H9 (cell line): ENCODE measurements at regions not wholly inside any gene's neighbourhood (a gene's known extent, or its start where the extent isn't known, plus 50 kb on each side); places are given as distances from the start of the nearest gene placed in this dataset.

ENCODE experiments used
- DNase-seq: peaks from one replicate; pipeline ENCODE4 v3.0.0-alpha.2; 2017
- H2AFZ ChIP-seq: one replicate; pipeline ENCODE4 v1.6.1; 2013; ENCODE audit warnings: mild to moderate bottlenecking, low read length, control low read depth, moderate library complexity
- H2AK5ac ChIP-seq: 2 replicates; pipeline ENCODE4 v1.6.1; 2013; ENCODE audit warnings: low read length, control low read depth, mixed read lengths; ENCODE audit not compliant: insufficient read length
- H2BK120ac ChIP-seq: one replicate; pipeline ENCODE4 v1.6.1; 2013; ENCODE audit warnings: low read depth, mild to moderate bottlenecking, low read length, control low read depth, inconsistent platforms; ENCODE audit not compliant: poor library complexity, severe bottlenecking
- H2BK12ac ChIP-seq: 2 replicates; pipeline ENCODE4 v1.6.1; 2013; ENCODE audit warnings: low read length, control low read depth, mixed read lengths, low read depth; ENCODE audit not compliant: insufficient read length
- H2BK15ac ChIP-seq: 2 replicates; pipeline ENCODE4 v1.6.1; 2013; ENCODE audit warnings: low read depth, low read length, control low read depth
- H2BK20ac ChIP-seq: one replicate; pipeline ENCODE4 v1.6.1; 2013; ENCODE audit warnings: low read depth, mild to moderate bottlenecking, low read length, control low read depth, inconsistent platforms; ENCODE audit not compliant: poor library complexity, severe bottlenecking
- H2BK5ac ChIP-seq: 2 replicates; pipeline ENCODE4 v1.6.1; 2013; ENCODE audit warnings: low read length, control low read depth, mixed read lengths; ENCODE audit not compliant: insufficient read length
- H3K14ac ChIP-seq: 2 replicates; pipeline ENCODE4 v1.6.1; 2013; ENCODE audit warnings: low read length, control low read depth; ENCODE audit not compliant: insufficient read depth
- H3K18ac ChIP-seq: 2 replicates; pipeline ENCODE4 v1.6.1; 2013; ENCODE audit warnings: low read depth, mild to moderate bottlenecking, mixed read lengths, low read length, control low read depth; ENCODE audit not compliant: insufficient read length
- H3K23ac ChIP-seq: 2 replicates; pipeline ENCODE4 v1.6.1; 2013; ENCODE audit warnings: low read length, control low read depth, mixed read lengths, low read depth; ENCODE audit not compliant: insufficient read length
- H3K23me2 ChIP-seq: 2 replicates; pipeline ENCODE4 v1.6.1; 2013; ENCODE audit warnings: low read depth, mild to moderate bottlenecking, mixed read lengths, low read length, control low read depth; ENCODE audit not compliant: insufficient read length, poor library complexity, severe bottlenecking
- H3K27ac ChIP-seq: 2 replicates; pipeline ENCODE4 v1.5.1; 2013; ENCODE audit warnings: low read length, control low read depth, mixed read lengths, low read depth; ENCODE audit not compliant: insufficient read length
- H3K27me3 ChIP-seq: 2 replicates; pipeline ENCODE4 v1.6.1; 2013; ENCODE audit warnings: low read length, control low read depth, inconsistent platforms; ENCODE audit not compliant: insufficient read depth
- H3K4ac ChIP-seq: 2 replicates; pipeline ENCODE4 v1.6.1; 2013; ENCODE audit warnings: low read depth, mild to moderate bottlenecking, control low read depth, inconsistent platforms, low read length, moderate library complexity
- H3K4me1 ChIP-seq: 2 replicates; pipeline ENCODE4 v1.6.1; 2013; ENCODE audit warnings: low read length, control low read depth, inconsistent platforms; ENCODE audit not compliant: insufficient read depth
- H3K4me2 ChIP-seq: 2 replicates; pipeline ENCODE4 v1.6.1; 2013; ENCODE audit warnings: low read length, control low read depth, mixed read lengths; ENCODE audit not compliant: insufficient read length, insufficient read depth
- H3K56ac ChIP-seq: 2 replicates; pipeline ENCODE4 v1.6.1; 2013; ENCODE audit warnings: low read depth, mild to moderate bottlenecking, mixed read lengths, low read length, control low read depth; ENCODE audit not compliant: insufficient read length
- H3K79me1 ChIP-seq: 2 replicates; pipeline ENCODE4 v1.6.1; 2013; ENCODE audit warnings: low read depth, mild to moderate bottlenecking, moderate library complexity, low read length, control low read depth, inconsistent platforms; ENCODE audit not compliant: insufficient read depth, poor library complexity, severe bottlenecking
- H3K79me2 ChIP-seq: 2 replicates; pipeline ENCODE4 v1.6.1; 2013; ENCODE audit warnings: low read length, control low read depth, inconsistent platforms; ENCODE audit not compliant: insufficient read depth
- H3K9ac ChIP-seq: 2 replicates; pipeline ENCODE4 v1.6.1; 2013; ENCODE audit warnings: low read length, control low read depth, mixed read lengths; ENCODE audit not compliant: insufficient read length; ENCODE audit errors: extremely low read depth
- H3K9me3 ChIP-seq: one replicate; pipeline ENCODE4 v1.6.1; 2013; ENCODE audit warnings: low read depth, low read length, inconsistent platforms; ENCODE audit not compliant: control insufficient read depth
- H3T11ph ChIP-seq: one replicate; pipeline ENCODE4 v1.6.1; 2013; ENCODE audit warnings: mild to moderate bottlenecking, low read length, control low read depth, inconsistent platforms
- H4K20me1 ChIP-seq: one replicate; pipeline ENCODE4 v1.6.1; 2013; ENCODE audit not compliant: control insufficient read depth, insufficient read length, insufficient read depth
- H4K5ac ChIP-seq: 2 replicates; pipeline ENCODE4 v1.6.1; 2013; ENCODE audit warnings: low read depth, mild to moderate bottlenecking, mixed read lengths, low read length, control low read depth; ENCODE audit not compliant: insufficient read length
- H4K8ac ChIP-seq: replicated peaks from 2 replicates; pipeline ENCODE4 v1.6.1; 2013; ENCODE audit warnings: low read length, control low read depth, mixed read lengths, low read depth; ENCODE audit not compliant: insufficient read length
- H4K91ac ChIP-seq: 2 replicates; pipeline ENCODE4 v1.6.1; 2013; ENCODE audit warnings: low read depth, mild to moderate bottlenecking, moderate library complexity, mixed read lengths, low read length, control low read depth; ENCODE audit not compliant: insufficient read length
- H3K27ac Mint-ChIP-seq, 3 experiments: 2 replicates in 2 of 3; 3 replicates in 1 of 3; pipeline ENCODE4 v1.8.0; 2020 to 2021; ENCODE audit warnings: mixed read lengths in 3 of 3, mild to moderate bottlenecking in 1 of 3, moderate library complexity in 1 of 3
- H3K27me3 Mint-ChIP-seq: 2 replicates; pipeline ENCODE4 v1.8.0; 2021; ENCODE audit warnings: low read depth, mild to moderate bottlenecking, moderate library complexity, mixed read lengths
- H3K36me3 Mint-ChIP-seq, 3 experiments: 2 replicates in 2 of 3; 3 replicates in 1 of 3; pipeline ENCODE4 v1.8.0; 2020 to 2021; ENCODE audit warnings: low read depth in 3 of 3, mixed read lengths in 3 of 3; ENCODE audit not compliant: insufficient read depth in 1 of 3
- H3K4me1 Mint-ChIP-seq, 2 experiments: 2 replicates each; pipeline ENCODE4 v1.8.0; 2020; ENCODE audit warnings: mixed read lengths in 2 of 2
- H3K4me3 Mint-ChIP-seq, 2 experiments: 2 replicates in 1 of 2; 3 replicates in 1 of 2; pipeline ENCODE4 v1.8.0; 2020 to 2021; ENCODE audit warnings: mild to moderate bottlenecking in 2 of 2, mixed read lengths in 2 of 2, moderate library complexity in 1 of 2
- H3K9me3 Mint-ChIP-seq, 2 experiments: 2 replicates in 1 of 2; 3 replicates in 1 of 2; pipeline ENCODE4 v1.8.0; 2020; ENCODE audit warnings: mild to moderate bottlenecking in 2 of 2, mixed read lengths in 2 of 2, moderate library complexity in 1 of 2
- WGBS: extraction: QIAGEN DNeasy Blood & Tissue Kit; methylation state at CpG from one replicate; pipeline ENCODE4 v1.1.7; 2013; ENCODE audit warnings: missing lambda C conversion rate, low lambda C conversion rate, mixed read lengths; ENCODE audit not compliant: insufficient read length; ENCODE audit errors: extremely low coverage; 5-methylcytosine and 5-hydroxymethylcytosine counted together
- TF ChIP-seq, protein P1 (sequence below): fragments of 200-600 bp; sonication (generic); conservative IDR thresholded peaks from 3 replicates; pipeline ENCODE4 v1.8.0; 2021; ENCODE audit warnings: antibody characterized with exemption, mild to moderate bottlenecking

DNA sequence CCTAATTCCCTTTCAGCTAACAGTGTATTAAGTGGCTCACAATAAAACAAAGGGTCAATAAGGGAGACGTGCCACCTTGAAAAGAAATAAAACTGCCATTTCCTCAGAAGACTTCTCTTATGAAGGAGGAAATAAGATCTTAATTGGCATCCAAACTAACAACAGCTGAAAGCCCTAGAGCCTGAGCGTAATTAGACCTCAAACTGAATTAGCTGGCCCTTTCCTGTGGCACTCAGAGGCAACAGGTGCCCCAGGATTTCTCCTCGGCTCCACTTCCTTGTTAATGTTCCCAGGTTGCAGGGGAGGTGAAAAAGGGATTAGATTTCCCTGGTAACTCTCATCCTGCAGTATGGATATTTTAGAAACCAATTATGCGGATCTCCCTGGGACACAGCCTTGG lies 804.3 kb downstream of the DCDC2C start:
- H3K4me2 ChIP-seq = no peak overlapping the region
- no peak overlapping the region for H2BK20ac ChIP-seq
- H3K27me3 ChIP-seq = no peaks in the 10 kb centered on the region
- no peaks in the 10 kb centered on the region; a peak in 1 of 7 replicates for H3K36me3 Mint-ChIP-seq
- H3K4me3 Mint-ChIP-seq = no peak overlapping the region
- H4K91ac ChIP-seq = no peak overlapping the region
- no peak overlapping the region for H3K14ac ChIP-seq
- no peak overlapping the region for H2AFZ ChIP-seq
- no peaks in the 10 kb centered on the region for H3K27me3 Mint-ChIP-seq
- no peak overlapping the region for H4K8ac ChIP-seq
- H2BK5ac ChIP-seq = no peak overlapping the region
- H3K23ac ChIP-seq = no peak overlapping the region
- H4K20me1 ChIP-seq = no peaks in the 10 kb centered on the region
- H3K27ac ChIP-seq = no peak overlapping the region
- H3T11ph ChIP-seq = no peak overlapping the region
- H3K79me1 ChIP-seq = no peaks in the 10 kb centered on the region
- no peaks in the 10 kb centered on the region for H3K79me2 ChIP-seq
- no peaks in the 10 kb centered on the region for H3K4me1 ChIP-seq
- TF ChIP-seq, protein P1, sequence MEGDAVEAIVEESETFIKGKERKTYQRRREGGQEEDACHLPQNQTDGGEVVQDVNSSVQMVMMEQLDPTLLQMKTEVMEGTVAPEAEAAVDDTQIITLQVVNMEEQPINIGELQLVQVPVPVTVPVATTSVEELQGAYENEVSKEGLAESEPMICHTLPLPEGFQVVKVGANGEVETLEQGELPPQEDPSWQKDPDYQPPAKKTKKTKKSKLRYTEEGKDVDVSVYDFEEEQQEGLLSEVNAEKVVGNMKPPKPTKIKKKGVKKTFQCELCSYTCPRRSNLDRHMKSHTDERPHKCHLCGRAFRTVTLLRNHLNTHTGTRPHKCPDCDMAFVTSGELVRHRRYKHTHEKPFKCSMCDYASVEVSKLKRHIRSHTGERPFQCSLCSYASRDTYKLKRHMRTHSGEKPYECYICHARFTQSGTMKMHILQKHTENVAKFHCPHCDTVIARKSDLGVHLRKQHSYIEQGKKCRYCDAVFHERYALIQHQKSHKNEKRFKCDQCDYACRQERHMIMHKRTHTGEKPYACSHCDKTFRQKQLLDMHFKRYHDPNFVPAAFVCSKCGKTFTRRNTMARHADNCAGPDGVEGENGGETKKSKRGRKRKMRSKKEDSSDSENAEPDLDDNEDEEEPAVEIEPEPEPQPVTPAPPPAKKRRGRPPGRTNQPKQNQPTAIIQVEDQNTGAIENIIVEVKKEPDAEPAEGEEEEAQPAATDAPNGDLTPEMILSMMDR = no peak
- no peak overlapping the region for H2BK120ac ChIP-seq
- no peak overlapping the region for H3K9ac ChIP-seq
- no peak overlapping the region for H2BK12ac ChIP-seq
- no CpG with 5 or more reads among the region's 4 CpGs for WGBS
- H4K5ac ChIP-seq = no peak overlapping the region
- no peak overlapping the region for H3K4ac ChIP-seq
- no peak overlapping the region for H3K56ac ChIP-seq
- H3K9me3 ChIP-seq = no peaks in the 10 kb centered on the region
- H3K23me2 ChIP-seq = no peaks in the 10 kb centered on the region
- no peak overlapping the region for H2BK15ac ChIP-seq
- H3K4me1 Mint-ChIP-seq = no peaks in the 10 kb centered on the region
- H2AK5ac ChIP-seq = no peak overlapping the region
- DNase-seq = no peak
- no peaks in the 10 kb centered on the region; a peak in 1 of 5 replicates for H3K9me3 Mint-ChIP-seq
- no peak overlapping the region for H3K18ac ChIP-seq
- H3K27ac Mint-ChIP-seq = no peak overlapping the region
